ENCODE measurements at regions not wholly inside any gene's neighbourhood (a gene's known extent, or its start where the extent isn't known, plus 50 kb on each side); places are given as distances from the start of the nearest gene placed in this dataset.

- no peaks in the 10 kb centered on the region for H3K36me3 ChIP-seq (ENCODE audit: control insufficient read depth, insufficient read depth, low read length)
- 82% methylated on average over 3 of the region's 5 CpGs for WGBS (ENCODE audit: insufficient coverage, low lambda C conversion rate)
- H3K27ac ChIP-seq (ENCODE audit: low read length): no peak overlapping the region
- no peaks in the 10 kb centered on the region for H3K27me3 ChIP-seq (ENCODE audit: control insufficient read depth, insufficient read depth, low read length)
- no peak for DNase-seq
- H3K4me3 ChIP-seq (ENCODE audit: low read length): no peak overlapping the region
- no peaks in the 10 kb centered on the region for H3K9me3 ChIP-seq (ENCODE audit: control insufficient read depth, low read depth, low read length)
- peaks cover 3% of the 10 kb centered on the region for H3K4me1 ChIP-seq (ENCODE audit: control insufficient read depth, insufficient read depth, low read length)
Measured at GRCh38 chr4:17096692-17097091, 198.2 kb upstream of the LDB2 start.

DNA sequence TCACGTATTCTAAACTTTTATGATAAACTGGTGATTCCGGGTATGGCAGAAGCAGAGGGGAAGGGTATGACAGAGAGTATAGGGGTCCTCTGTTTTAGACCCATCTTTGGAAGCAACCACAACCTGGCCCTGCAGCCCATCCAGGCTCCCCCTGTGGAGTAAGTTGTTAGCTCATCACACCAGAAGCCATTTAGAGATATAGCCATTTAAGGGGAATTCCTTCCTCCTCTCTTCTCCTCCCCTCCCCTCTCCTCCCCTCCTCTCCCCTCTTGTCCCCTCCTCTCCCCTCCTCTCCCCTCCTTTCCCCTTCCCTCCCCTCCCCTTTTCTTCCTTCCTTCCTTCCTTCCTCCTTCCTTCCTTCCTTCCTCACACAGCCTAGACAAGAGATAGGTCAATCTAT, 197.3 kb upstream of the LDB2 start:
- Histone ChIP-seq H3K9me3 (ENCODE audit: control insufficient read depth, low read depth, low read length) (no peaks in the 10 kb centered on the region), H3K36me3 (ENCODE audit: control insufficient read depth, insufficient read depth, low read length) (no peaks in the 10 kb centered on the region), H3K27me3 (ENCODE audit: control insufficient read depth, insufficient read depth, low read length) (no peaks in the 10 kb centered on the region), H3K4me1 (ENCODE audit: control insufficient read depth, insufficient read depth, low read length) (peaks cover 3% of the 10 kb centered on the region), H3K27ac (ENCODE audit: low read length) (no peak overlapping the region), H3K4me3 (ENCODE audit: low read length) (no peak overlapping the region)
- no peak for DNase-seq
- no CpG with 5 or more reads among the region's 2 CpGs for WGBS (ENCODE audit: insufficient coverage, low lambda C conversion rate)

- H3K27ac ChIP-seq (ENCODE audit: low read length): no peak overlapping the region
- H3K27me3 ChIP-seq (ENCODE audit: control insufficient read depth, insufficient read depth, low read length): no peaks in the 10 kb centered on the region
- DNase-seq: no peak
- no peaks in the 10 kb centered on the region for H3K9me3 ChIP-seq (ENCODE audit: control insufficient read depth, low read depth, low read length)
- H3K4me1 ChIP-seq (ENCODE audit: control insufficient read depth, insufficient read depth, low read length): peaks cover 3% of the 10 kb centered on the region
- H3K36me3 ChIP-seq (ENCODE audit: control insufficient read depth, insufficient read depth, low read length): no peaks in the 10 kb centered on the region
- no peak overlapping the region for H3K4me3 ChIP-seq (ENCODE audit: low read length)
- 0% methylated on average over 1 of the region's 3 CpGs for WGBS (ENCODE audit: insufficient coverage, low lambda C conversion rate)
Measured at GRCh38 chr4:17094876-17095210, 196.4 kb upstream of the LDB2 start.

- no peak overlapping the region for H3K4me3 ChIP-seq (ENCODE audit: low read length)
- no peaks in the 10 kb centered on the region for H3K27me3 ChIP-seq (ENCODE audit: control insufficient read depth, insufficient read depth, low read length)
- H3K36me3 ChIP-seq (ENCODE audit: control insufficient read depth, insufficient read depth, low read length): no peaks in the 10 kb centered on the region
- H3K9me3 ChIP-seq (ENCODE audit: control insufficient read depth, low read depth, low read length): no peaks in the 10 kb centered on the region
- H3K4me1 ChIP-seq (ENCODE audit: control insufficient read depth, insufficient read depth, low read length): peaks cover 3% of the 10 kb centered on the region
- H3K27ac ChIP-seq (ENCODE audit: low read length): no peak overlapping the region
- peak in 1 of 2 donors; percentile 3 for DNase-seq
- WGBS (ENCODE audit: insufficient coverage, low lambda C conversion rate): no CpG with 5 or more reads among the region's 4 CpGs
Measured at GRCh38 chr4:17094159-17094875, 195.9 kb upstream of the LDB2 start.

GRCh38 chr4:17093481-17093880, 195.0 kb upstream of the LDB2 start:
- Histone ChIP-seq H3K27ac (ENCODE audit: low read length) (no peak overlapping the region), H3K27me3 (ENCODE audit: control insufficient read depth, insufficient read depth, low read length) (no peaks in the 10 kb centered on the region), H3K9me3 (ENCODE audit: control insufficient read depth, low read depth, low read length) (no peaks in the 10 kb centered on the region), H3K4me3 (ENCODE audit: low read length) (no peak overlapping the region), H3K36me3 (ENCODE audit: control insufficient read depth, insufficient read depth, low read length) (no peaks in the 10 kb centered on the region), H3K4me1 (ENCODE audit: control insufficient read depth, insufficient read depth, low read length) (peaks cover 3% of the 10 kb centered on the region)
- DNase-seq: no peak
- WGBS (ENCODE audit: insufficient coverage, low lambda C conversion rate): no CpG with 5 or more reads among the region's 5 CpGs

DNA sequence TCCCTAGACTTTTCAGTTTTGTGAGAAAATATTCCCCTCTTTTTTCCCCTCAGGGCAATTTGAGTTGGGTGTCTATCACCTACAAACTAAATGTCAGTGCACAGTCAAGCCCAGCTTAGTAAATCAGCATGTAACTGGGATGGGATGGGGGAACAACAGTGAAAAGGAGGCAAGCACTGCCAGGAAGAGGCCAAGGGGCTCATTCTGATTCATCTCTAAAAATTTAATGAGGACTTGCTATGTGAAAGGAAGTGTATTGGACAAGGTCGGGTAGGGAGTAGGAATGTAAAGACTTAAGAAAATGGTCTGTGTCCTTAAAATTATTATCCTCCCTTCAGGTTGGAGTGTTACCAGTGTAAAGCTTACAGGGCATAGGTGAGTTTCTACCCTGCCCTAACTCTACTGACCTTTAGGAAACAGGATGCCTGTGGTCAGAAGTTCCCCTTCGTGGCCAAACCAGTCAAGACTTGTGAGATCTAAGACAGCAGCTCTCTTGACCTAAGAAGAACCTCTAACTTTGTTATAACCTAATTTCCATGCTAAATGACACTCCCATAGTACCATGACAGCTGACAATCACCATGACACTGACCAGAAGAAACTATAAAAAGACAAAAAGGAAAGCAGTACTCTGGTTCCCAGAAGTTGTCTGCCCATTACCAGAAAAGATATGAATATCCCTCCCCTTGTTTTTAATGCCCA, 194.4 kb upstream of the LDB2 start:
- H3K9me3 ChIP-seq (ENCODE audit: control insufficient read depth, low read depth, low read length): no peaks in the 10 kb centered on the region
- no peaks in the 10 kb centered on the region for H3K27me3 ChIP-seq (ENCODE audit: control insufficient read depth, insufficient read depth, low read length)
- H3K27ac ChIP-seq (ENCODE audit: low read length): no peak overlapping the region
- no peak overlapping the region for H3K4me3 ChIP-seq (ENCODE audit: low read length)
- whole genome bisulfite sequencing (ENCODE audit: insufficient coverage, low lambda C conversion rate): no CpG with 5 or more reads among the region's 2 CpGs
- DNase-seq: no peak
- no peaks in the 10 kb centered on the region for H3K36me3 ChIP-seq (ENCODE audit: control insufficient read depth, insufficient read depth, low read length)
- peaks cover 3% of the 10 kb centered on the region for H3K4me1 ChIP-seq (ENCODE audit: control insufficient read depth, insufficient read depth, low read length)

- 100% methylated on average over 1 of the region's 3 CpGs for WGBS (ENCODE audit: insufficient coverage, low lambda C conversion rate)
- Histone ChIP-seq H3K27me3 (ENCODE audit: control insufficient read depth, insufficient read depth, low read length) (no peaks in the 10 kb centered on the region), H3K36me3 (ENCODE audit: control insufficient read depth, insufficient read depth, low read length) (no peaks in the 10 kb centered on the region), H3K27ac (ENCODE audit: low read length) (no peak overlapping the region), H3K4me1 (ENCODE audit: control insufficient read depth, insufficient read depth, low read length) (peaks cover 3% of the 10 kb centered on the region), H3K9me3 (ENCODE audit: control insufficient read depth, low read depth, low read length) (no peaks in the 10 kb centered on the region), H3K4me3 (ENCODE audit: low read length) (no peak overlapping the region)
- DNase-seq: no peak
Measured at GRCh38 chr4:17091104-17091503, 192.7 kb upstream of the LDB2 start.

GRCh38 chr4:17090063-17090462, 191.6 kb upstream of the LDB2 start:
- Histone ChIP-seq H3K9me3 (ENCODE audit: control insufficient read depth, low read depth, low read length) (no peaks in the 10 kb centered on the region), H3K4me1 (ENCODE audit: control insufficient read depth, insufficient read depth, low read length) (peaks cover 3% of the 10 kb centered on the region), H3K36me3 (ENCODE audit: control insufficient read depth, insufficient read depth, low read length) (no peaks in the 10 kb centered on the region), H3K4me3 (ENCODE audit: low read length) (no peak overlapping the region), H3K27me3 (ENCODE audit: control insufficient read depth, insufficient read depth, low read length) (no peaks in the 10 kb centered on the region), H3K27ac (ENCODE audit: low read length) (no peak overlapping the region)
- DNase-seq: no peak
- WGBS (ENCODE audit: insufficient coverage, low lambda C conversion rate): no CpG with 5 or more reads among the region's 3 CpGs

- Histone ChIP-seq H3K4me1 (ENCODE audit: control insufficient read depth, insufficient read depth, low read length) (no peaks in the 10 kb centered on the region), H3K36me3 (ENCODE audit: control insufficient read depth, insufficient read depth, low read length) (no peaks in the 10 kb centered on the region), H3K9me3 (ENCODE audit: control insufficient read depth, low read depth, low read length) (no peaks in the 10 kb centered on the region), H3K27ac (ENCODE audit: low read length) (no peak overlapping the region), H3K4me3 (ENCODE audit: low read length) (no peak overlapping the region), H3K27me3 (ENCODE audit: control insufficient read depth, insufficient read depth, low read length) (no peaks in the 10 kb centered on the region)
- no CpG with 5 or more reads among the region's 5 CpGs for WGBS (ENCODE audit: insufficient coverage, low lambda C conversion rate)
- no peak for DNase-seq
Measured at GRCh38 chr4:17085416-17085815, 187.0 kb upstream of the LDB2 start.

- no peak for DNase-seq
- Histone ChIP-seq H3K4me1 (ENCODE audit: control insufficient read depth, insufficient read depth, low read length) (no peaks in the 10 kb centered on the region), H3K36me3 (ENCODE audit: control insufficient read depth, insufficient read depth, low read length) (no peaks in the 10 kb centered on the region), H3K27ac (ENCODE audit: low read length) (no peak overlapping the region), H3K4me3 (ENCODE audit: low read length) (no peak overlapping the region), H3K27me3 (ENCODE audit: control insufficient read depth, insufficient read depth, low read length) (no peaks in the 10 kb centered on the region), H3K9me3 (ENCODE audit: control insufficient read depth, low read depth, low read length) (no peaks in the 10 kb centered on the region)
- no CpG with 5 or more reads among the region's 4 CpGs for WGBS (ENCODE audit: insufficient coverage, low lambda C conversion rate)
Measured at GRCh38 chr4:17082186-17082585, 183.7 kb upstream of the LDB2 start.

- H3K27me3 ChIP-seq (ENCODE audit: control insufficient read depth, insufficient read depth, low read length): no peaks in the 10 kb centered on the region
- H3K27ac ChIP-seq (ENCODE audit: low read length): no peak overlapping the region
- H3K36me3 ChIP-seq (ENCODE audit: control insufficient read depth, insufficient read depth, low read length): no peaks in the 10 kb centered on the region
- 100% methylated on average over 1 of the region's 2 CpGs for whole genome bisulfite sequencing (ENCODE audit: insufficient coverage, low lambda C conversion rate)
- H3K4me3 ChIP-seq (ENCODE audit: low read length): no peak overlapping the region
- H3K9me3 ChIP-seq (ENCODE audit: control insufficient read depth, low read depth, low read length): no peaks in the 10 kb centered on the region
- no peaks in the 10 kb centered on the region for H3K4me1 ChIP-seq (ENCODE audit: control insufficient read depth, insufficient read depth, low read length)
- no peak for DNase-seq
Measured at GRCh38 chr4:17081179-17081578, 182.7 kb upstream of the LDB2 start.
